ENCODE measurements at regions not wholly inside any gene's neighbourhood (a gene's known extent, or its start where the extent isn't known, plus 50 kb on each side); places are given as distances from the start of the nearest gene placed in this dataset.
A peak's percentile ranks its signal among the peaks of the same experiment; 100 is the strongest.

DNA sequence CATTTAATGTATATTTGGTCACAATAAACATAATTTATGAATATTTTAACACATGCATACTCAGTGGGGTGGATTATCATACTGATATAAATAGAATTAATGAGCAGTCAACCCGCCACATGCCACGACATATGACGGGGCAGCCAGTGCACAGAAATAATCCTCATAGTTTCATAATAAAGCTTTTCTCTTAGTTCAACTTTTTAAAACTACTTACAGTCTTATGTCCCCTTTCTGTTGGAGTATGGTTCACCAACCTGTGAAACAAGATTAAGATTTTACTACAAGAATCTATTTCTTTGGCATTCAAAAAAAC lies 75.6 kb upstream of the ETAA1 start:
- Histone ChIP-seq H4K20me1 (ENCODE audit: insufficient read depth, low read length) (no peaks in the 10 kb centered on the region), H2BK15ac (ENCODE audit: low read depth, low read length) (0 out of 3 replicates have a peak overlapping the region, but pooled peaks have one; percentile 26), H3K27me3 (ENCODE audit: control insufficient read depth, insufficient read depth, low read length) (no peaks in the 10 kb centered on the region), H3K56ac (ENCODE audit: extremely low read depth, insufficient read depth, low read length) (no peak overlapping the region), H3K36me3 (ENCODE audit: control insufficient read depth, insufficient read depth, low read length) (no peaks in the 10 kb centered on the region), H3K79me1 (ENCODE audit: low read depth in 1 of 2, low read length in 2 of 2) (no peaks in the 10 kb centered on the region), H2BK5ac (ENCODE audit: low read depth, low read length, poor library complexity, severe bottlenecking) (peak overlapping the region; percentile 22), H3K23ac (ENCODE audit: low read depth, low read length) (no peak overlapping the region), H2AFZ (replicated peaks; ENCODE audit: low read length, poor library complexity) (no peak overlapping the region), H3K4me2 (ENCODE audit: low read depth, low read length) (no peak overlapping the region), H3K27ac (ENCODE audit: insufficient read depth, low read length) (no peak overlapping the region), H4K8ac (ENCODE audit: low read depth in 2 of 2, low read length in 2 of 2) (no peak overlapping the region; a peak in 1 of 4 replicates), H3K4me1 (ENCODE audit: control insufficient read depth, insufficient read depth, low read length) (peaks cover 5% of the 10 kb centered on the region), H3K9me1 (ENCODE audit: insufficient read depth, low read length) (no peaks in the 10 kb centered on the region), H3K4ac (ENCODE audit: low read depth, low read length) (peak overlapping the region; percentile 46; the same call in 1 of the 2 replicates), H3K9ac (ENCODE audit: low read depth, low read length) (no peak overlapping the region), H3K9me3 (ENCODE audit: control insufficient read depth, insufficient read depth, low read length) (no peaks in the 10 kb centered on the region), H3K14ac (replicated peaks; ENCODE audit: low read depth, low read length) (no peak overlapping the region), H3K18ac (ENCODE audit: low read depth, low read length) (peak overlapping the region; percentile 63), H4K5ac (ENCODE audit: low read depth, low read length) (no peak overlapping the region), H2AK5ac (ENCODE audit: low read depth, low read length) (no peak overlapping the region), H2AK9ac (replicated peaks; ENCODE audit: low read depth, low read length, poor library complexity) (no peak overlapping the region), H2BK20ac (ENCODE audit: low read depth, low read length) (no peak overlapping the region), H3K4me3 (ENCODE audit: insufficient read depth, low read depth, low read length) (no peak overlapping the region), H2BK120ac (ENCODE audit: low read depth, low read length) (0 out of 2 replicates have a peak overlapping the region, but pooled peaks have one; percentile 55), H4K91ac (ENCODE audit: insufficient read depth, low read depth, low read length) (no peak overlapping the region)
- no TSS peak for BruUV-seq (replicated peaks)
- ChIA-PET POLR2A (ENCODE audit: unreplicated experiment) (interaction anchor here (0.6 kb wide), 1 partner anchor 329 kb away, joined by 3 read pairs; no protein-coding TSS in a partner anchor), CTCF (no interaction called here)
- ATAC-seq (ENCODE audit: low read depth) (no peak), DNase-seq (no peak)
- intact Hi-C loops (cut with micrococcal nuclease): loop anchor here (5.0 to 10.0 kb wide), 3 partner anchors 523 to 889 kb away; no protein-coding TSS in a partner anchor
- no CpG with 5 or more reads among the region's 3 CpGs for WGBS, 2 experiments (ENCODE audit: extremely low coverage in 2 of 2, insufficient read length in 1 of 2)
- dilution Hi-C loops (cut with HindIII; ENCODE audit: low sequenced_read_pairs, unreplicated experiment): no loop called here
- TF ChIP-seq SMC3 (IDR thresholded peaks at IDR 0.05; ENCODE audit: low read depth, low read length) (no peak), RCOR1 (IDR thresholded peaks at IDR 0.05; ENCODE audit: insufficient replicate concordance, low read length) (no peak), CHD1 (IDR thresholded peaks at IDR 0.05; ENCODE audit: low read depth, low read length) (no peak), RAD21 (IDR thresholded peaks at IDR 0.05; ENCODE audit: low read length) (no peak), NFE2L2 (IDR thresholded peaks at IDR 0.05; ENCODE audit: low read depth, low read length) (no peak), FOS (IDR thresholded peaks at IDR 0.05; ENCODE audit: low read depth, low read length) (no peak)
- TF ChIP-seq, protein P1, sequence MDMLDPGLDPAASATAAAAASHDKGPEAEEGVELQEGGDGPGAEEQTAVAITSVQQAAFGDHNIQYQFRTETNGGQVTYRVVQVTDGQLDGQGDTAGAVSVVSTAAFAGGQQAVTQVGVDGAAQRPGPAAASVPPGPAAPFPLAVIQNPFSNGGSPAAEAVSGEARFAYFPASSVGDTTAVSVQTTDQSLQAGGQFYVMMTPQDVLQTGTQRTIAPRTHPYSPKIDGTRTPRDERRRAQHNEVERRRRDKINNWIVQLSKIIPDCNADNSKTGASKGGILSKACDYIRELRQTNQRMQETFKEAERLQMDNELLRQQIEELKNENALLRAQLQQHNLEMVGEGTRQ (IDR thresholded peaks at IDR 0.05; ENCODE audit: low read depth, low read length): no peak
- TF ChIP-seq, protein P2, sequence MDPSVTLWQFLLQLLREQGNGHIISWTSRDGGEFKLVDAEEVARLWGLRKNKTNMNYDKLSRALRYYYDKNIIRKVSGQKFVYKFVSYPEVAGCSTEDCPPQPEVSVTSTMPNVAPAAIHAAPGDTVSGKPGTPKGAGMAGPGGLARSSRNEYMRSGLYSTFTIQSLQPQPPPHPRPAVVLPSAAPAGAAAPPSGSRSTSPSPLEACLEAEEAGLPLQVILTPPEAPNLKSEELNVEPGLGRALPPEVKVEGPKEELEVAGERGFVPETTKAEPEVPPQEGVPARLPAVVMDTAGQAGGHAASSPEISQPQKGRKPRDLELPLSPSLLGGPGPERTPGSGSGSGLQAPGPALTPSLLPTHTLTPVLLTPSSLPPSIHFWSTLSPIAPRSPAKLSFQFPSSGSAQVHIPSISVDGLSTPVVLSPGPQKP (IDR thresholded peaks at IDR 0.05; ENCODE audit: borderline replicate concordance, low read depth, low read length): no peak
- in situ Hi-C loops (cut with MboI; ENCODE audit: low sequenced_read_pairs): no loop called here

Data from IMR-90 (cell line).